ENCODE measurements at regions not wholly inside any gene's neighbourhood (a gene's known extent, or its start where the extent isn't known, plus 50 kb on each side); places are given as distances from the start of the nearest gene placed in this dataset.
"Not testable (repeated sequence)": the region's sequence is repeated elsewhere in the genome, so short reads cannot be mapped to it uniquely, and the experiment has no call there.

DNA sequence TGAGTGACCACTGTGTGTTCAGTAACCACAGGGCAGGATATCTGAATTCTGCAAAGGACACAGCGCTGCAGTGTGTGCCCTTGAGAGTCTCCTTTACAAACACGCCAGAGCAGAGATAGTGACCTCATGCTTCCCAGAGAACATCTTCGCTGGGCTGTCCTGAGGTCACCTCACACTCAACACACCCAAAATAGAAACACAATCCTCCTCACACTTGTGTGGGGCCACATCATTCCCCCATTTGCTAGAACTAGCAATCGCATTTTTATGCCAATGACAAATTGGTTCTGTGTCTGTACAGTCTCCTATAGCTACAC is 140.1 kb upstream of the NRIP1 start:
- no peak for DNase-seq

DNA sequence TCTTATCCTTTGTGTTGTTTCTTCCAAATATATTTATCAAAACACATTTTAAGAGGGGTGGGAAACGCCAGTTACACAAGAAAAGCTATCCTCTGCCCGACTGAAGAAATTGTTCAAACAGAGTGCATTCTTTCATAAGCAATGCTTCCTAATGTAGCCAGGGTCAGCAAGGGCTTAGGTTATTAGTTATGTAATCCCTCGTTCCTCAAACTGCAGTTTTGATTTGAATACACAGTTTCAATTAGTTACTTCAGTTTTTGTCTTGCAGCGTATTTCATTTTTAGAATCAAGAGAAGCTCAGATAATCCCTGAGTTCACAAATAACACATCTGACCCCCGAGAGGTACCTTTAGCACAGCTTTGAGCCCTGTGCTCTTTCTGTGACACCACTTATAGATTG is 141.7 kb upstream of the NRIP1 start:
- DNase-seq = no peak

DNA sequence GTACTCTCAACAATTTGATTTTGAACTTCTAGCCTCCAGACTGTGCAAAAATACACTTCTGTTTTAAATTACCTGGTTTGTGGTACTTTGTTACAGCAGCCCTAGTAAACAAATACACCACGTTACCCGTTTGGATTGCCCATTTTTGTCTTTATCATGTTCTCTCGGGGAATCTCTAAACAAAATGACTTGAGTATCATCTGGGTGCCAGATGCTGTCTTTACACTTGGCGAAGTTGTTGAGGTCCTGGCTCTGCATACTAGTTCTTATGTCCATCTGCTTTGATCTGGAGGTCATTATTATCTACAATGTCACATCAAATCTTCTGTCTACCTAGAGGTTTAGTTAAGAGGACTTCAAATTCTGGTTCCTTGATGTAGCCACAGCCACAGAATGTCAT is 142.4 kb upstream of the NRIP1 start:
- DNase-seq = no peak

DNA sequence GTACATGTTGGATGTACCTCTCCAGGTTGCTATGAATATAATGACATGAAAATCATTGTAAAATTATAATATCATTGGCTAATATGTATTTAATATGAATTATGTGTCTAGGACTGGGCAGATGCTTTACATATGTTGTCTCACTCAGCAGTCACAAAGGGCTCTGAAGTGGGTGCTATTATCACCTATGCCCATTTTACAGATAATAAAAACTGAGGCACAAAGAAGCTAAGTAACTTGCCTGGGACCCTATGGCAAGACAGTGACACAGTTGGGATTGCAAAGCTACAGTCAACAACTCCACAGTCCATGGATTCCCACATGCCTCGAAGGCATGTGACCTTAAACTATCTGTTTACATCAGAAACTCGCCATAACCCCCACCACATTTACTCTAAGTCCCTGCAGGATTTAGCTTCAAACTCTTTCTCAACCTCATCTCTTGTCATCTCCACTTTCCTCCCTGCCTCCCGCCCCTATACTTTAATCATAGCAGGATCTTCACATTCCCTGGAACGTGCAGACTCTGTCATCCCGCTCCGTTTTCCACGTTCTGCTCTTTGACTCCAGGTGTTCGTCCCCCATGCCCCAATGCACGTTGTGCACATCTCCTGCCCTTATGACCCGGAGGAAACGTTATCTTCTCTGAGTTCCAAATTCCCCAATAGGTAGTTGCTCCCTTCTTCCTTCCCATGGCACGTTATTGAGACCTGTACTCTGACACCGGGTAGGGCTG is 143.0 kb upstream of the NRIP1 start:
- no peak for DNase-seq

DNA sequence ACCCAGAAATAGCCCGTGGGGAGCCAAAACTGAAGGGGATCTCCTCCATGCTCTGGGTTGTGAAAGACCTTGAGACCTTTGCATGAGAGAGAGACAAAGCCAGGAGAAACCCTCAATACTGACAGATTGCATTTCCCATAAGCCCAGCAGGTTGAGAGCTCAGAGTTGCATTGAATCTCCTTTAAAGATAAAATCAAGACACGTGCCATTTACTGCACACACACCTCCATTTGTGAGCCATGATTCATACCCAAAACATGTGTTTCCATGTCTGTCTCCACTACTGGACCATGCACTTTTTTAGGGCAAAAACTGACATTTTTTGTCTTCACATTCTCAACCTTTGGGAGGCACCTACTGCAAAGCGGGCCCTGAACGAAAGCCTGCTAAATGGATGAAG is 144.0 kb upstream of the NRIP1 start:
- no peak for DNase-seq

DNA sequence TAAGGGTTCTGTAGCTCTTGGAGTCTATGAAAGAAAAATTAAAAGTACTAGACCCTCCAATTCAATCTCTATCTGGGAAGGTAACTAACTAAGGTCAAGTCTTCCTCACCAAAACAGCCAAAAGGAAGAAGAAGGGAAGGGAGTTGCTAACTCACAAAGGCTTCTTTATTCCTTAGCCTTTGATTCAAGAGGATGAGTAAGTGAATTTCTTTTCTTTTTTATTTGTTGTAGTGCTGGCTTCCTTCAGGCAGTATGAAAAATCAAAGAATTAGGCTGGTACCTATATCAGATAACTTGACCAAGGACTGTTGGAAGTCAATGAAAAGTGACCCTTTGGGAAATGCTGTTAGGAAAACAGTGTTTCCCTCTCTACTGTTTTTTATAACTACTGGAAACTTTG is 144.4 kb upstream of the NRIP1 start:
- DNase-seq = no peak

DNA sequence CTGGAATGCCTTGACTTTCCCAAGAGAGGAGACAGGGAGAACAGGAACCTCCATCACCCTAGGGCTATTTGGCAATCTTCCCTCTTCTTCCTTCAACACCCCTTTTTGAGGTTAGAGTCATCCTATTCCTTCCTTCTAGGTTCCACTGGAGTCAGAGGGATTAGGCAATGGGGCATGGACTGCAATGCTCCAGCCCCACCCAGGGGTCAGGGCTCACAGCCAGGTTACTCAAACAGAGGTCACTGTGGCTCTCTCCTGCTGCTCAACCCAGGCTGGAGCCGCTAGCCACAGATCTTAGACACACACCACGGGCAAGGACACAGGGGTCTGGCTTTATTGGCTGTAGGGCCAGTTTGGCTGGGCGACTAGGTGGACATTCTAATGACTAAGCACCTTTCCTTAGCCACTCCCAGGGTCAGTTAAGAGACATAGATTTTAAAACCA is 145.5 kb upstream of the NRIP1 start:
- no peak for DNase-seq

DNA sequence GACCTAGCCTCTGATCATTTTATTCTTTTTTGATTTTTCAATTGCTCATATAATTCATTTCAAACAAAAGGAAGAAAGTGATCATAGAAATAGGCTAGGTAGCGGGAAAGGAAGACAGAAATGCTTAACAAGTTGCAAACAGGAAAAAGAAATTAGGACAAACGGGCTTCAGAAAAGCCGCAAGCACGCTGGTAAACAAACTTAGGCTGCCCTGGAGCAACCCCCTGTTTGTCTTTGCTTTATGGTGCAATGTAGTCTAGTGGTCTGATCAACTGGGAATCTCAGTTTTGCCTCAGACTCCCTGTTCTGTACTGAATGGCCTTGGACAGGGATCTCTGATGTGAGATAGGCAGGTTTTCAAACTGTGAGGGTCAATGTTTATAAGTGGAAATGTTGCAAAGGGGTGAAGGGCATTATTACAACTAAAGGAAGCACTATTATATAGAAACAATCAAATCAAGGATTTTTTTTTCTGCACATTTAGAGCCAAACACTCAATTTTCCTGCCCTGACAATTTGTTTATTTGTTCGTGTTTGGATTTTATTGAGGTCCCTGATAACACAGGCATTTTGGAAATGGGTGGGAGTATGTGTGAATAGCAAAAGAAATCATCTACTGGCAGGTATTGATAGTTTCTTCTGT is 146.8 kb upstream of the NRIP1 start:
- no peak for DNase-seq

DNA sequence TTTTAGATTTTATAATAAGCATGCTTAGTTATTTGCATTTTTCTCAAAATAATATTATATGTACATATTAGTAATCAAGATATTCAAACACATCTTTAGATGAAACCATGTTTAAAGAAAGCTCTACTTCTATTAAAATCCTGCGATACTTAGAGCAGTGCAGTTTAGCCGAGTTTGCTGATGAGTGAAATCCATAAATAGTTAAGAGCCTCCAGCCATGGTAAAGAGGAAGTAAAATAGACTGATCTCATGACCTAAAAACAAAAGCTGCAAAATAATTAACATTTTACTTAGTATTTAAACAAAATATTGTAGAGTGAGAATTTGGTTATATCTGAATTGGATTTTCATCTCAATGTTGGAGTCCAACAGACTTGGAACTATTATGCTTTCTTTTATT is 147.4 kb upstream of the NRIP1 start:
- no peak for DNase-seq

DNA sequence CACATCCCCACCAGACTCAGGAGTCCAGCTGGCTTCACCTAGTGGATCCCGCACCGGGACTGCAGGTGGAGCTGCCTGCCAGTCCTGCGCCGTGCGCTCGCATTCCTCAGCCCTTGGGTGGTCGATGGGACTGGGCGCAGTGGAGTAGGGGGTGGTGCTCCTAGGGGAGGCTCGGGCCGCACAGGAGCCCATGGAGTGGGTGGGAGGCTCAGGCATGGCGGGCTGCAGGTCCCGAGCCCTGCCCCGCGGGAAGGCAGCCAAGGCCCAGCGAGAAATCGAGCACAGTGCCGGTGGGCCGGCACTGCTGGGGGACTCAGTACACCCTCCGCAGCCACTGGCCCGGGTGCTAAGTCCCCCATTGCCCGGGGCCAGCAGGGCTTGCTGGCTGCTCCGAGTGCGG is 153.7 kb upstream of the NRIP1 start:
- DNase-seq = not testable (repeated sequence)

DNA sequence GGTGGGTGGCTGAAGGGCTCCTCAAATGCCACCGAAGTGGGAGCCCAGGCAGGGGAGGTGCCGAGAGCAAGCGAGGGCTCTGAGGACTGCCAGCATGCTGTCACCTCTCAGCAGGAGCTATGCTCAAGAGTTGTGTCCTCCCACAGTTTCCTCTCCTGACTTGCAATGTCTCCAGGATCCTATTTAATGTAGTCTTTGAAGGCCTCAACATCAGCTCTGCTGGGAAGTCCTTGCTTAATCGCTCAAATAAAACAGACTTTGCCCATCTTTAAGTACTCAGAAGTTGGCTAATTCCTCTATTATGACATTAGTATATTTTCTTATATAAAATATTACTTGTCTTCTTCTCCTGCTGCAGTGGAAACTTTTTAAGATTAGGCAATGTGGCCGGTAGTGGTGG is 154.2 kb upstream of the NRIP1 start:
- no peak for DNase-seq

DNA sequence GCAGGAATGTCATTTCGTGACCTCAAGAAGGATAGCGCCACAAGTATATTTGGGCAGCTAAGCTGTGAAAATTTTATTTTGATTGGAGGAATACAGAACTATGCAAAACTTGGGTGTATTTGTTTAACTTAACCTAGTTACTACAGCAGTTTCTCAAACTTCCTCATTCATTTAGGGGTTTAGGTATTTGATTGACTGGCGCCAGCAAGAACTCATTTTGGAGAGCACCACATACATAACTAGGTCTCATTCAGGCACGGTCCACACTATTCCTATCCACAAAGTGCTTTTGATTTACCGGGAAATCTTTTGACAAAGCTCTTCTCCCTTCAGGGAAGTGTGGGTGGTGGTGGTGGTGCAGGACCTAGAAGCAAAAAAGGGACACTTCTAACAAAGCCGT is 155.1 kb upstream of the NRIP1 start:
- DNase-seq = no peak

DNA sequence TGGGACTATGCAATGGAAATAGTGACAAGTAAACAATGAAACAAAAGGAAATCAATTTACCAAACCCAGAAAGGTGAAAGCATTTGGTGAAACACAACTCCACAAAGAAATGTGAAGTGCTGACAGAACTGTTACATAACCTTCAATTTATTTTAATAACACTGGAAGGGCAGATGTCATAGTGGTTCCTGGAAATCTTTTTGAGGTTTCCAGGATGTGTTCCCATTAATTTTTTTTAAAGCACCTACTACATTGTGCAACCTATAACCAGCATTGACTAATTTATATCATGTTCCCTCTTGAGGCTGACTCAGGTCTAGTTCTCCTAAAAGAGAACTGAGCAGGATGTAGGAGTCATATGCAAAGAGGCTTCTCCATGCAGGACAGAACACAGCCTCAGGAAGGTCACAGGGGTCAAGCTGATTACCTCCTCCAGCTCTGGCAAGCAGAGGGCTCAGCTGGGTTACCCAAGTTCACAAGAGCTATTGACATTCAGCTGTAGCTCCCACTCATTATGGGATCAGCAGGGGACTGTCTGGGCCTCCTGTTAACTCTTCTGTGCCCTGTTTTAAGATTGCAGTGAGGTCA is 157.1 kb upstream of the NRIP1 start:
- no peak for DNase-seq

DNA sequence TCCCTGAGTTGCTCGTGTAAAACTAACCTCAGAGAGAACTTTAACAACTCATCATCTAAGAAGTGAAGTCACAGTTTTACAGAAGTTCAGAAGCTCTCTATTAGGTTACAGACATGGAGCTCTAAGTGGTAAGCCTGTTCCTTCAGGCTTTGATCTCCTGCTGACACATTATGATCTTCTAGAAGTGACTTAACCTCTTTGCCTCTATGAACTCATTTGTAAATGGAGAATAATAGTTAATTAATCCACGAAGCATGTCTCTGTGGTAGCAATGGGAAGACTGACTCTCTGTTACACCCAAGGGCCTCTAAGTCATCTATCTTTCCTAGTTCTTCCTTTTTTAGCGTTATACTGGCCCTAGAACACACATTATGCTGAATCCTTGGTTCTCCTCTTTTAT is 157.9 kb upstream of the NRIP1 start:
- no peak for DNase-seq

DNA sequence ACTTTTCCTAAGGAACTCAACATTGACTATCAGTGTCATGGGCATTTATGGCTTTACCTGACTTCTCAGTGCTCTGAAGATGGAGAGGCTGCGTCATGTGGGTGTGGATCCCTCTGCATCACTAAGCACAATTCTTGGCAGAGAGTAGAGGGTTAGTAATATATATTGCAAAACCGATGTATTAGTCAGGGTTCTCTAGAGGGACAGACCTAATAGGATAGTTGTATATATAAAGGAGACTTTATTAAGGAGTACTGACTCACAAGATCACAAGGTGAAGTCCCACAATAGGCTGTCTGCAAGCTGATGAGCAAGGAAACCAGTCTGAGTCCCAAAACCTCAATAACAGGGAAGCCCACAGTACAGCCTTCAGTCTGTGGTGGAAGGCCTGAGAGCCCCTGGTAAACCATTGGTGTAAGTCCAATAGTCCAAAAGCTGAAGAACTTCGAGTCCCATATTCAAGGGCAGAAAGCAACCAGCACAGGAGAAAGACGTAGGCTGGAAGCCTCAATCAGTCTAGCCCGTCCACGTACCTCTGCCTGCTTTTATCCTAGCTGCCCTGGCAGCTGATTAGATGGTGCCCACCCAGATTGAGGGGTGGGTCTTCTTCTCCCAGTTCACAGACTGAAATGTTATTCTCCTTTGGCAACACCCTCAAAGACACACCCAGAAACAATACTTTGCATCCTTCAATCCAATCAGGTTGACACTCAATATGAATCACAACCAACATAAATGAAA is 159.7 kb upstream of the NRIP1 start:
- DNase-seq = no peak

DNA sequence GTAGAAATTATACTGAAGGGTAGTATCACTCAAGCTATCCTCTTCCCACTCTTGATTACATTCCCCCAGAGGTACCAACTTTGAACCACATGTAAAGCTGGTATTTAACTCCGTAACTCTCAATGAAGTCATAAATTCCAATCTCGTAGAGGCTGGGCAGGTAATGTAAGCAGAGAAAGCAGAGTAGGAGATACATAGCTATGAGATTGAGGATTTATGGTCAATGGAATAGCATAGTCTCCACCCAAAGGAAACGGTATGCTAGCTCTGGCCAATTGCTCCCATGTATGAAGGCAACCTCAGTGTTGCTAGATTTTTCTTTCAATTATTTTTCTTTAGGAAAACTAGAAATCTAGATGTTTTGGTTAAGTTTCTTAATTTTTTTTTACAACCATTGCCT is 163.1 kb upstream of the NRIP1 start:
- no peak for DNase-seq

DNA sequence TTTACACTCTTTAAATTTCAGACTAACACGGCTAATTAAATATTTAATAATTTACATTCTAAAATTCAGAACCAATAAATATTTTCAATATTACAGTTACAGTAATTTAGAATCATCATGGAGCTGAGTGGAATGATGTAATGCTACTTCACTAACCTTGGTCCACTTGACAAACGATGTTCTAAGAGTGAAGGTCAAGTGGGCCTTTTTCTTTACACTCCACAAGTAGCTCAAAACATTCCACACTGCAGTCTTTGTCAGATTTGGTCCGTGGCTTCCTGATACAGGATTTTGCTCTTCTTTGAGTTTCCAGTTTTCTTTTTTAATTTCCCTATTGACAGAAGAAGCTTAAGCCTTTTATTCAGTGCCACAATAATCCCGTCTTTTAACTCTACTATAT is 164.6 kb upstream of the NRIP1 start:
- DNase-seq = no peak

DNA sequence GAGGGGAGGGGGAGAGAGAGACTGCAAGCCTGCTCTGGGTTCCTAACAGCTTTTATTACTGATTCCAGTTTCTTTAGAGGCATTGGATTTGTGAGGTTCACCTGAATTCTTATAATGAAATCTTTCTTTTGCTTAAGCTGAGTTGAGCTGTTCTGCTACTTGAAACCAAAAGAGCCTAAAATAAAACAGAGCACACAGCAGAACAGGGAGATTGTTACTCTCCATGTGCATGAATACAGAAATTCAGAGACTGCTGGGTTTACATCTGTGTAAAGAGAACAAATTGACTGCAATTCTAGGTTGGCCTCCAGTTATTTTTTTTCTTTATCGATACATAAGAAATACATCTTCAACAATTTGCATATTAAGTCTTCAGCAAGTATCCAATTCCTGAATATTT is 168.8 kb upstream of the NRIP1 start:
- DNase-seq = no peak

DNA sequence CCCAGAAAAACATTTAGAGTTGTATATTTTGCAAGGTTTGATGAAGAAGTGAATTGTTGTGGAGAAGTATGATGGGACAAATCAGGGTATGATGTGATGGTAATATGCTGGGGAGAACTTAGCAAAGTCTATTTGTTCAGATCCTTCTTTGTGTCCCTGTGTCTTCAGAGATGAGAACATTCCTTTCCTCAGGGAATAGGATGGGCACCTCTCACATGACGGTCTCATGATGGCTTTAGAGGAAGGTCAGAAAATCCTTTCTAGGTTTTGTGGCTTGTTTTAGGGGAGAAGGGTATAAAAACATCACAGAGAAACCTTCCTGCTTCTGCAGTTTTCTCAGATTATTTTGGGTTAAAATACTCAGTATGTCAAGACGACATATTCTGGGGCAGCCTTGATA is 171.3 kb upstream of the NRIP1 start:
- DNase-seq = no peak

DNA sequence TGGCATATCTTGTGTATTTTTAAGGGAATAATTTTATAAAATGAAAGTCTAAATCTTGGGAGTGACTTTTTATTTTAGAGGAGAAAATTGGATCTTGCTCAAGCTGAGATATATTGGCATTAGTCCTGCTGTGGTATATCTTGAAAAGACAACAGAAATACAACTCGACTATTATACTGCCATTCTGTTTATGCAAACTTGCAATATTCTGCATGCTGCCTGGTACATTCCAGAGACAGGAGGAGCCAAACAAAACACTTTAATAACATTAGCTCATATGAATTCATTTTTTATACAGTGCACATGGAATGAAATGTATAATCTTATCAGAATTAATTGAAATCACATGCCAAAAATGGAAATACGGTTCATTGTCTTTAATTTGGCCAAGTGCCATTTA is 176.0 kb upstream of the NRIP1 start:
- no peak for DNase-seq

DNA sequence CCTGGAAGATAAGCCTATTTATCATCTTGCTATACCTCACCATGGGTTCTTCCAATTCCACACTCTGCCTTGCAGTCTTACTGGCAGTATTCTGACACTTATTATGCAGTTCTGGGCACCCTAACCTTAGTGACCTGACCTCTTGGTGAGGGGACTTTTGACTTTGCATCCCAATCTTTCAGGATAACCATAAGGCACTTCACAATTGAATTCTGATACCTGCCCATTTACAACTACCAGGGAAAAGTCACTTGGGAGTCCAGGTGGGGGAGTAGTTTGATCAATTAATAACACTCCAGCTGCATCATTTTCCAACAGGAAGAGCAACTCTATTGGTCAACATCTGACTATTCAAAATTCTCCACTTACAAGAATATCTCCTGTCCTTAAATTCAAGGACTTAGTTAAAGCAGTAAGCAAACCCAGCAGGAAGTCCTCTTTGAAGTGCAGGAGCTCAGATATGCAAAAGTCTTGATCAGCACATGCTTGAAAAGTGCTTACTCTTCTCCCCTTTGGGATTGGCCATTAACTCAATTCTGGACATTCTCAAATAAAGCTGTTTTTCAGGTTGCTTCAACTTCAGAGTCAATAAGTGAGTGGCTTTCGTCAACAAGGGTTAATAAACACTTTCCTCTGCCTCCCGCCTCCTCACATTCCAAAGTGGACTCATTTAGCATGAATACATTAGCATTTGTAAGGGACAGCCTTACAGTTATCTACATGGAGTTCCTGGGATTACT is 177.4 kb upstream of the NRIP1 start:
- DNase-seq = no peak

DNA sequence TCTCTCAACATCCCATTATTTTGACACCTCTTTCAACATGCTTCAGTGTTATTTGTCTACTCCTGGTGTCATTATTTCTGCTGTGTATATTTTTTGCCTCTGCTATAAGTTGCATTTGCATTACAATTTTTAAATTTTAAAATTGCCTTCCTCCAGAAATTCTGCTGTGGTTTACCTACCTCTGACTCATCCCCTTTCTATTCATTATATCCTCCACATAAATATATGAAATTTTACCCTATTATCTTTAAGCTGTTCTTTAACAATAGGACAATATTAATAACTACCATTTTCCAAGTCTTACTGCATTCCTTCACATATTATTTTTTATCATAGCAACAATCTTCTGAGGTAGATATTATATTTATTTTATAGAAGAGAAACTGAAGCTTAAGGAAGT is 178.1 kb upstream of the NRIP1 start:
- no peak for DNase-seq

DNA sequence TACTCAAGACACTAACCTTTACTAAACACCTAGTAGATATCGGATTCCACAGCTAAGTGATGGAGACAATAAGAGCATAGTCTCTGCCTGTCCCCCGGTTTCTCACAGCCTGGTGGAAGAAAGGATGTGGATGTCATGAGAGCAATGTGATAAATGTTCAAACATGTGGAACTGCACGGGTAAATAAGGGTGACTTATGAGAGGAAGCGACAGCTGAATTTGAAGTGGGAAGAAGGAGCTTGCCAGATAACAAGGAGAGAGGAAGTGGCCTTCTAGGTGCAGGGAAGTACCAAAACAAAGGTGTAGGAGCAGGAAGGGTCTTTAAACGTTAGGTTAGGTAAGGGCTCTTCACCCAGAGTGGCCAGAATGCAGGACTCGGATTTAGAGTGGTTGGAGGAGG is 178.6 kb upstream of the NRIP1 start:
- DNase-seq = no peak
